GM12864 (cell line): ENCODE measurements at regions not wholly inside any gene's neighbourhood (a gene's known extent, or its start where the extent isn't known, plus 50 kb on each side); places are given as distances from the start of the nearest gene placed in this dataset.

Experiments used
- DNase-seq: peaks from one replicate; pipeline ENCODE4 v3.0.0-alpha.2; 2011; ENCODE audit warnings: low read depth
- H3K4me3 ChIP-seq: 2 replicates; pipeline ENCODE4 v1.5.1; 2011; ENCODE audit warnings: mild to moderate bottlenecking, low read depth, low read length, control low read depth
- TF ChIP-seq, protein P1 (sequence below): IDR thresholded peaks from 2 replicates; pipeline ENCODE4 v1.5.1; 2011; ENCODE audit warnings: low read depth, mild to moderate bottlenecking, moderate library complexity, low read length, control low read depth, inconsistent platforms; ENCODE audit errors: missing control alignments

DNA sequence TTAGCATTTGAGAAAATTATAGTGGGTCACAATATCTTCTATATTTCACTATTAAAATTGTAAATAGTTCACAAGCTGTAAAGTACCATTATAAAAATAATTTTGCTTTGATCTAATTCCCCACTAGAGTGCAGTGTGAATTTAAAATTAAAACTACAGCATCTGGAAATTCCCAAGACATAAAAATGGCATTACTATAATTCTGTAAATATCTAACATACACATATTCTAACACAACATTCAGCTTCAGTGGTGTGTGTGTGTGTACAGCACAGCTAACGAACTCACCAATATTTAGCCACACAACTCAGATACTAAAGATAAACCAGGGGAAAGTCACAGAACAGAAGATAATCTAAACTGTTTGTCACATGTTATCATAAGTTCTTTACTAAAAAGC, 424.9 kb upstream of the ZNF385D start:
- DNase-seq = no peak
- H3K4me3 ChIP-seq = no peak overlapping the region

DNA sequence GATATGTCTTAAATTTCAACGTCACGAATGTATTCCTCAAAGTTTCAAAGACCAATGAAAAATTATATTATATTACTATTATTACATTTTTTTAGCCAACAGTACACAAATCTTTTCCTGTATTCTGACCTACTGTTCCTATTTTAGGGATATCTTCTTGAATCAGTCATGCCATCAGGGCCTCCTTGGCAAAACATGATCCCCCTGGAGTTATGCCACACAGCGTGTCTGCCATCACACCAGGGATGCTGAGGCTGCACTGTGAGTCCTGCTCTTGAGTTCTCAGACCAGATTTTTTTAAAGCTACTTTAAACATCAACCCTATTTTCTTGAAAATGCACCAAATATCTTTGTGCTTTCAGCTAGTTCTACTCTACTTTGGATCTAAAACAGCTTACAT, 425.9 kb upstream of the ZNF385D start:
- no peak for DNase-seq
- TF ChIP-seq, protein P1, sequence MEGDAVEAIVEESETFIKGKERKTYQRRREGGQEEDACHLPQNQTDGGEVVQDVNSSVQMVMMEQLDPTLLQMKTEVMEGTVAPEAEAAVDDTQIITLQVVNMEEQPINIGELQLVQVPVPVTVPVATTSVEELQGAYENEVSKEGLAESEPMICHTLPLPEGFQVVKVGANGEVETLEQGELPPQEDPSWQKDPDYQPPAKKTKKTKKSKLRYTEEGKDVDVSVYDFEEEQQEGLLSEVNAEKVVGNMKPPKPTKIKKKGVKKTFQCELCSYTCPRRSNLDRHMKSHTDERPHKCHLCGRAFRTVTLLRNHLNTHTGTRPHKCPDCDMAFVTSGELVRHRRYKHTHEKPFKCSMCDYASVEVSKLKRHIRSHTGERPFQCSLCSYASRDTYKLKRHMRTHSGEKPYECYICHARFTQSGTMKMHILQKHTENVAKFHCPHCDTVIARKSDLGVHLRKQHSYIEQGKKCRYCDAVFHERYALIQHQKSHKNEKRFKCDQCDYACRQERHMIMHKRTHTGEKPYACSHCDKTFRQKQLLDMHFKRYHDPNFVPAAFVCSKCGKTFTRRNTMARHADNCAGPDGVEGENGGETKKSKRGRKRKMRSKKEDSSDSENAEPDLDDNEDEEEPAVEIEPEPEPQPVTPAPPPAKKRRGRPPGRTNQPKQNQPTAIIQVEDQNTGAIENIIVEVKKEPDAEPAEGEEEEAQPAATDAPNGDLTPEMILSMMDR = no peak
- no peak overlapping the region for H3K4me3 ChIP-seq

More for the DNA sequence above, 424.9 kb upstream of the ZNF385D start:
- TF ChIP-seq, protein P1 = no peak

DNA sequence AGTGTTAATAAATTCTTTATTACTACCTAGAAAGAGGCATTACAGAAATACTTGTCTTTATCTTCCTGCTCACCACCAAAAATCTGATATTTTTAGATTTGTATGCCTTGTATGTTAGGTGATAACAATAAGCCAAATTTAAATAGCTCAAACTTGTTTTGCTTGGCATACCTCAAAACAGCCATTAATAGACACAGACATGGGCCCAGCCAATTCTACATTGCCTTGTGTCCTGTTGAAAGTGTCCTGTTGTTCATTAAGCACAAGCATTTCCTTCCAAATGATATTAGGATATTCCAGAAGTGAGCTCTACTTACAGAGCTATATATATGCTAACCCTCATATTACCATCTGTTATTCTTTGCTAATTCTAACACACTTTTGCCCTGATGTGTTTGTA, 438.6 kb upstream of the ZNF385D start:
- no peak for DNase-seq
- TF ChIP-seq, protein P1 = no peak
- no peak overlapping the region for H3K4me3 ChIP-seq

DNA sequence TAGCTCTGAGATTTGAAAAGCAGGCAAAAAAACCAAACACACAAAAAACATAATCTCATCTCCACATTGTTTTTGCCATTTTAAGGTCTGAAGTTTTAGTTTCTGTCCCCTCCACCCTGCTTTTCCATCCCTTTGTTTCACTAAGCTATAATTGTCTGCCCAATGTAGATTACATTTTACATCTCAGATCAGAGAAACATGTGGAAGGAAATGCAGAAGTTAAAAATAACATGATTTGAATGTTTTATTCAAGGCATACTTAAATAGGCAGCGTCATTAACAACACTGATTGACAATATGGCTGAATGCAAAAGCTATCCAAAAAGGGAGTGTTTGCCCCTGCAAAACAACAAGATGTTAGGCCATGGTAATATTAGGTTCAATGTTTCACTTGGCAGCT, 448.1 kb upstream of the ZNF385D start:
- DNase-seq = no peak
- TF ChIP-seq, protein P1 = no peak
- no peak overlapping the region for H3K4me3 ChIP-seq

DNA sequence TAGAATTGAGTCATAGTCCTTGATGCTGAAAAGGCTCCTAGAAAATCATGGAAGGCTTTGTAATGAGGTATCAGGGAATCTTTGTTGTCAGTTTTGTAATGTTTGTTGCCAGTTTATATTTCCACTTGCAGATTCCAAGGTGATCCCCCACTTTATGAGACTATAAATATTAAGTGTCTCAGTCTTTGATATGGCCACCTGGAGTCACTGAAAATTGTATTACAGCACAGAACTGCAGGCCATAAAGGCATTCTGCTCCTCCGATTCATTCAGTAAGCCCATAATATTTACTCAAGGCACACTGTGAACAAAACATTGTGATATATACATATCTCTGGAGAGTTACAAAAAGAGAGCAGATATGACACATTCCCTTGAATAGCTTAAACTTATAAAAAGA, 457.8 kb upstream of the ZNF385D start:
- H3K4me3 ChIP-seq = no peak overlapping the region
- DNase-seq = no peak
- TF ChIP-seq, protein P1 = no peak

DNA sequence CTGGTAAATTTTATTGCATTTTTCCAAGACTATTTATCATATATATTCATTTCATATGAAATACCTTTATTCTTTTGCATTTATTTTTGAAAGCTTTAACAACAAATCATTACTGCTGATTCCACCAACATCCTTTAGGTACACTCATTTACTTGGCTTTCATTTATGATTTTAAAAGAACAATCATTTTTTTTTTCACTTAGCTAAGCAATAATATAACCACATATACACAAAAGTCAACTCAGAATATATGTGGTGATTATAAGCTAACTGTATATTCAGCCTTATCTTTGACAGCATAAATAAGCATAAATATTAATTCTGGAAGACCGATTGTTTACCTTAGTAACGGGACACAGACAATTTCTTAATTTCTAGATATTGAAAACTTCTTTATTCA, 458.6 kb upstream of the ZNF385D start:
- DNase-seq = no peak
- H3K4me3 ChIP-seq = no peak overlapping the region
- TF ChIP-seq, protein P1 = no peak

DNA sequence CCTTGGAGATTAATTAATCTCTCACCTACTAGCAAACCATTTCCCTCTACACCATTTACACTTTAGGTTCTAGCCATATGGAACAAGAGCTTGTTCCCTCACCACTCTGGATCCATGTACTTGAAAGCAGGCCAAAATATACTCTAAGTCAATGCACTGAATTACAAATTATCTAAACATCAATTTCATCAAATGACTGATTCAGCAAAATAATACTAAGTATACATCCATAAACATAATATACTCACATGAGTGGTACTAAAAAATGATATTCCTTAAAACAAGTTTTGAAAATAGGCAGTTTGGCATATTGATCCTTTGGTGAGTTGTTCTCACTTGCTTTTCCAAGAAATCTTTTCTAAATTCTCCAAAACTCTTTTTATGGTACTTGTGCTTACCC, 459.7 kb upstream of the ZNF385D start:
- TF ChIP-seq, protein P1 = no peak
- no peak overlapping the region for H3K4me3 ChIP-seq
- DNase-seq = no peak
